Testis (tissue), 2 donors: ENCODE measurements at regions not wholly inside any gene's neighbourhood (a gene's known extent, or its start where the extent isn't known, plus 50 kb on each side); places are given as distances from the start of the nearest gene placed in this dataset.

ENCODE experiments used
- DNase-seq: peaks from one replicate; pipeline ENCODE4 v3.0.0-alpha.2; 2019
- H3K27ac ChIP-seq, 2 donors: fragments of 200-600 bp; sonication (generic); one replicate each; pipeline ENCODE4 v1.5.1; 2019
- H3K27me3 ChIP-seq: fragments of 200-600 bp; sonication (generic); one replicate; pipeline ENCODE4 v1.5.1; 2019
- H3K36me3 ChIP-seq: fragments of 200-600 bp; sonication (generic); one replicate; pipeline ENCODE4 v1.5.1; 2017; ENCODE audit warnings: low read depth; ENCODE audit errors: missing control alignments
- H3K4me1 ChIP-seq: fragments of 200-600 bp; sonication (generic); one replicate; pipeline ENCODE4 v1.5.1; 2019
- H3K4me3 ChIP-seq, 2 donors: fragments of 200-600 bp; sonication (generic); one replicate each; pipeline ENCODE4 v1.5.1; 2017 to 2019
- H3K9me3 ChIP-seq: fragments of 200-600 bp; sonication (generic); one replicate; pipeline ENCODE4 v1.5.1; 2017
- POLR2A ChIP-seq: fragments of 450-650 bp; IDR thresholded peaks from one replicate; pipeline ENCODE4 v1.6.1; 2017; ENCODE audit warnings: antibody characterized with exemption, mild to moderate bottlenecking, moderate library complexity
- WGBS, 2 donors: methylation state at CpG; one replicate each; pipeline ENCODE4 v1.1.5; 2018; 5-methylcytosine and 5-hydroxymethylcytosine counted together
- intact Hi-C: fragments of 100-400 bp; cut with DNase I; formaldehyde crosslinking; loops from one replicate; pipeline ENCODE4 v1.15.1; 2023; ENCODE audit warnings: low total_unique reads
- TF ChIP-seq, protein P1 (sequence below), 3 experiments: fragments of 450-650 bp in 2 of 3; fragments of 200-600 bp in 1 of 3; sonication (generic) in 1 of 3; IDR thresholded peaks; one replicate each; pipeline ENCODE4 v1.5.1; 2016 to 2019; ENCODE audit warnings: antibody characterized with exemption in 3 of 3, mild to moderate bottlenecking in 2 of 3, moderate library complexity in 1 of 3

DNA sequence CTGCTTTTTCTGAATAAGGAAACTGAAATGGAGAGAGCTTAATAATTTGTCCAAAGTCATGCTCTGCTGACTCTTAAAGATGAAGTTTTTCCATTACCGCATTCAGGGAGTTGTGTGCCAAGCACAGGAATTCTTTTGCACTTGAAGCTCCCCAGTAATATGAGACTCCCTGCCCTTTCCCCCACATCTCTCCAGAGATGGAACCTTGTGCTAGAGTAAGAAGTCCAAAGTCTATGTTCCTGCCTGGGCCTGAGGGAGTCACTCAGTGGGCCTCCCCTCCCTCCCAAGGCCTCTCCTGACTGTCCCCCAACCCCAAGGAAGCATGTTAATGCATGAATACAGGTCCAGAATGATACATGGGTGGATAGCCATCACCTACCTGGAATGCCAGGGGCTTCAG, 173.3 kb upstream of the SEMA6A start:
- intact Hi-C loops: no loop called here
- no peak overlapping the region for H3K4me3 ChIP-seq
- WGBS, 2 donors: 68 to 88% methylated on average over 1 of the region's 1 CpG
- H3K4me1 ChIP-seq: no peaks in the 10 kb centered on the region
- H3K27ac ChIP-seq: no peak overlapping the region
- H3K27me3 ChIP-seq: no peaks in the 10 kb centered on the region
- no peak for TF ChIP-seq POLR2A
- TF ChIP-seq, protein P1, sequence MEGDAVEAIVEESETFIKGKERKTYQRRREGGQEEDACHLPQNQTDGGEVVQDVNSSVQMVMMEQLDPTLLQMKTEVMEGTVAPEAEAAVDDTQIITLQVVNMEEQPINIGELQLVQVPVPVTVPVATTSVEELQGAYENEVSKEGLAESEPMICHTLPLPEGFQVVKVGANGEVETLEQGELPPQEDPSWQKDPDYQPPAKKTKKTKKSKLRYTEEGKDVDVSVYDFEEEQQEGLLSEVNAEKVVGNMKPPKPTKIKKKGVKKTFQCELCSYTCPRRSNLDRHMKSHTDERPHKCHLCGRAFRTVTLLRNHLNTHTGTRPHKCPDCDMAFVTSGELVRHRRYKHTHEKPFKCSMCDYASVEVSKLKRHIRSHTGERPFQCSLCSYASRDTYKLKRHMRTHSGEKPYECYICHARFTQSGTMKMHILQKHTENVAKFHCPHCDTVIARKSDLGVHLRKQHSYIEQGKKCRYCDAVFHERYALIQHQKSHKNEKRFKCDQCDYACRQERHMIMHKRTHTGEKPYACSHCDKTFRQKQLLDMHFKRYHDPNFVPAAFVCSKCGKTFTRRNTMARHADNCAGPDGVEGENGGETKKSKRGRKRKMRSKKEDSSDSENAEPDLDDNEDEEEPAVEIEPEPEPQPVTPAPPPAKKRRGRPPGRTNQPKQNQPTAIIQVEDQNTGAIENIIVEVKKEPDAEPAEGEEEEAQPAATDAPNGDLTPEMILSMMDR (IDR thresholded peaks at IDR 0.05): no peak
- H3K36me3 ChIP-seq: no peaks in the 10 kb centered on the region
- no peak for DNase-seq
- no peaks in the 10 kb centered on the region for H3K9me3 ChIP-seq

DNA sequence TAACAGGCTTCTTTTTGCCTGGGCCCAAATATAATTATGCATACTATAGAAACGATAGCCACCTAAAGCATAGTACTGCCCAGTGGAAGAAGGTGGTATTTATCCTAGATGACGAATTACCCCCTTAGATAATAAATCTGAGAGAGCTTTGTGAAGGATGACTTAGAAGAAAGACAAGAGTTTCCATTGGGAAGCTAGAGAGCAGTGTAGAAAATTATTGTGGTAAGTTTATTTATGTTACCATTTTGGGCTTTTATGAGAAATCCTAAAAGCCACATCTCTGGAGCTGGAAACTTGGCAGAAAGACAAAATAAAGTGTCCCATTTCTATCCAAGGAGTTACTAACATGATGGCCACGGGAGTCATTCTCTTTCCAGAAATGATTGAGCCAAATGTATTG, 172.0 kb upstream of the SEMA6A start:
- no peak for DNase-seq
- H3K36me3 ChIP-seq: no peaks in the 10 kb centered on the region
- TF ChIP-seq, protein P1 (IDR thresholded peaks at IDR 0.05): no peak
- TF ChIP-seq POLR2A: no peak
- no peaks in the 10 kb centered on the region for H3K4me1 ChIP-seq
- WGBS, 2 donors: 77 to 80% methylated on average over 3 of the region's 3 CpGs
- no peaks in the 10 kb centered on the region for H3K9me3 ChIP-seq
- intact Hi-C loops: no loop called here
- no peak overlapping the region for H3K4me3 ChIP-seq
- H3K27ac ChIP-seq: no peak overlapping the region
- no peaks in the 10 kb centered on the region for H3K27me3 ChIP-seq

DNA sequence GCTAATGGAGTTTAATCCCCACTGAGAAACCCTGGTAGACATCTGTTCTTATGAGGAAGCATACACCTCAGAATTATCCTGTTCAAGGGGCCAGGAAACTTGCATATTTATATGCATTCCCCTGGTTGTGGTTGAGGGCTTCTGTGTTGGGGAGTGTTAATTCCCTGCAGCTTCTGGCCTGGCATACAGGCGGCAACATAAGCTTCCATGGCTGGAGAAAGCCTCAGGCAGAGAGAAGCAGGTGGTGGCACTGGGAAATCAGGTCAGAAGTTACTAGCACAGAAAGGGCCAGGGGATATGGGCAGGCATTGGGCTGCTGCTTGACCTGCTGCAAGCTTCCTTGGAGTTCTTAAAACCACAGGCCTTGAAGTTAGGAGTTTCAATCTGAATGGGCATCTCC, 166.1 kb upstream of the SEMA6A start:
- intact Hi-C loops: no loop called here
- H3K4me1 ChIP-seq: no peaks in the 10 kb centered on the region
- H3K27me3 ChIP-seq: no peaks in the 10 kb centered on the region
- no peaks in the 10 kb centered on the region for H3K9me3 ChIP-seq
- WGBS, 2 donors: 83 to 96% methylated on average over 1 of the region's 1 CpG
- DNase-seq: no peak
- no peak for TF ChIP-seq POLR2A
- TF ChIP-seq, protein P1 (IDR thresholded peaks at IDR 0.05): no peak
- H3K36me3 ChIP-seq: no peaks in the 10 kb centered on the region
- H3K4me3 ChIP-seq: no peak overlapping the region
- no peak overlapping the region for H3K27ac ChIP-seq

DNA sequence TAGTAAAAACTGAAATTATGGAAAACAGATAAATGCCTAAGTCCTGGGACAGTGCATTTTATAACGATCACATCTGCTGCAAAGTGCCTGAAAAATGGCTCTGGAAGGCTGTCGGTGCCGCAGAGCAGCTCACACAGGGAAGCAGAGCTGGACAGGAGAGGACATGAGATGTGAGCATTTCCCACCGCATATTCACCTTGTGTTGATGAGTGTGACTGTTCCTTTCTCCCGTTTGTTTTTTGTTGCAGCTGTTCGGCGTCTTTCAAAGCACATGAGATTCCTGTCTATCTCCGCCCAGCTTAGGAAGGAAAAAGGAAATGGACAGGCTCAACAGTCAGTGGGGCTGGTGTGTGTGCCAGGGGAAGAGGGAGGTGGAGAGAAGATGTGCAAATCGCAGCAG, 164.9 kb upstream of the SEMA6A start:
- no peak for DNase-seq
- TF ChIP-seq POLR2A: no peak
- TF ChIP-seq, protein P1 (IDR thresholded peaks at IDR 0.05): no peak
- Histone ChIP-seq H3K27me3 (no peaks in the 10 kb centered on the region), H3K4me3 (no peak overlapping the region), H3K9me3 (no peaks in the 10 kb centered on the region), H3K27ac (no peak overlapping the region), H3K36me3 (no peaks in the 10 kb centered on the region), H3K4me1 (no peaks in the 10 kb centered on the region)
- WGBS, 2 donors: 51 to 54% methylated on average over 9 of the region's 9 CpGs
- intact Hi-C loops: no loop called here

DNA sequence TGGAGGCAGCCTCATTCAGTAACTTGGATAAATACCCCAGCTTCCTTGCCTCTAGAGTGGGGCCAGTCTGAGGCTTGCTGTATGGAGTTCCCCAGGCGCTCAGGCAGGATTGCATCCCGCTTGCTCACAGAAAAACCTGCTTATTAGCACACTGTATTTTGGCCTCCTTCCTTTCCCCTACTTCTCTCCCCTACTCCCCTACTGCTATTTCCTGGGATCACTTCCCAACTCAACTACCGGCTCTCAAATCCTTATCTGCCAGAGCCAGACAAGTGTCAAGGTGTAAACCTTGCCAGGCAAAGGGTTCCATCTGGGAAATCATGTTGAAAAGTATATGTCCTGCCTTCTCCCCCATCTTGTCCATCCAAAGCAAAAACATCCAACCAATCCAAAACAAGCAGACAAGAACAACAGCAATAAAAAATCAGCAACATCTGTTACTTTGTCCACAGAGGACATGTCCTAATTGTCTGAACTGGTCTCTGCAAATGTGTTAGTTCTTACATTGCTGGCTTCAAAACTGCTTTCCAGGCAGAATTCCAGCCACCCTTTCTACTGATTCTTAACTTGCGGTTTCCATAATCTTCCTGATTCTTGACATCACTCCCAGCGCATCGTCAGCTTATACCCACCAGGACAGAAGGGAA, 164.1 kb upstream of the SEMA6A start:
- no peaks in the 10 kb centered on the region for H3K4me1 ChIP-seq
- H3K36me3 ChIP-seq: no peaks in the 10 kb centered on the region
- H3K27me3 ChIP-seq: no peaks in the 10 kb centered on the region
- H3K27ac ChIP-seq: no peak overlapping the region
- no peaks in the 10 kb centered on the region for H3K9me3 ChIP-seq
- intact Hi-C loops: no loop called here
- TF ChIP-seq POLR2A: no peak
- TF ChIP-seq, protein P1 (IDR thresholded peaks at IDR 0.05): no peak
- WGBS, 2 donors: 46 to 65% methylated on average over 6 of the region's 6 CpGs
- no peak for DNase-seq
- H3K4me3 ChIP-seq: no peak overlapping the region
